Keratinocyte (primary cell): ENCODE measurements at regions not wholly inside any gene's neighbourhood (a gene's known extent, or its start where the extent isn't known, plus 50 kb on each side); places are given as distances from the start of the nearest gene placed in this dataset.

Experiments
- DNase-seq: peaks from one replicate; pipeline ENCODE4 v3.0.0-alpha.2; 2011; ENCODE audit warnings: low read depth, missing footprints, low spot score
- FAIRE-seq: peaks from 2 replicates; lab custom pipeline; 2011; peaks lifted over from hg19 to GRCh38; lab: Jason Lieb, UNC
- H2AFZ ChIP-seq: 2 replicates; pipeline ENCODE4 v1.6.0; 2012; ENCODE audit warnings: low read length, control low read depth, inconsistent platforms; ENCODE audit not compliant: control insufficient read depth
- H3K27ac ChIP-seq: 2 replicates; pipeline ENCODE4 v1.5.1; 2011; ENCODE audit warnings: low read length; ENCODE audit not compliant: control insufficient read depth, insufficient read depth
- H3K27me3 ChIP-seq: 3 replicates; pipeline ENCODE4 v1.6.0; 2011; ENCODE audit warnings: low read length; ENCODE audit not compliant: control insufficient read depth, insufficient read depth; ENCODE audit errors: extremely low read depth
- H3K36me3 ChIP-seq, 2 experiments: 2 replicates in 1 of 2; 3 replicates in 1 of 2; pipeline ENCODE4 v1.5.1; 2011; ENCODE audit warnings: low read length in 2 of 2, mild to moderate bottlenecking in 1 of 2; ENCODE audit not compliant: control insufficient read depth in 2 of 2, insufficient read depth in 2 of 2; ENCODE audit errors: extremely low read depth in 1 of 2
- H3K4me1 ChIP-seq: 3 replicates; pipeline ENCODE4 v1.5.1; 2011; ENCODE audit warnings: low read length; ENCODE audit not compliant: control insufficient read depth, insufficient read depth; ENCODE audit errors: extremely low read depth
- H3K4me2 ChIP-seq: 3 replicates; pipeline ENCODE4 v1.6.0; 2011; ENCODE audit warnings: low read depth, low read length; ENCODE audit not compliant: control insufficient read depth, insufficient read depth; ENCODE audit errors: extremely low read depth
- H3K4me3 ChIP-seq, 3 experiments: fragments of 200-600 bp in 1 of 3; sonication (generic) in 1 of 3; 2 replicates in 2 of 3; 3 replicates in 1 of 3; pipeline ENCODE4 v1.5.1; 2011 to 2016; ENCODE audit warnings: low read length in 3 of 3, mild to moderate bottlenecking in 3 of 3, control low read depth in 2 of 3, inconsistent platforms in 1 of 3, low read depth in 1 of 3, mixed read lengths in 1 of 3, mixed run types in 1 of 3, moderate library complexity in 1 of 3; ENCODE audit not compliant: control insufficient read depth in 2 of 3, insufficient read depth in 2 of 3; ENCODE audit errors: extremely low read depth in 1 of 3
- H3K79me2 ChIP-seq: 2 replicates; pipeline ENCODE4 v1.6.0; 2012; ENCODE audit warnings: low read length; ENCODE audit not compliant: control insufficient read depth, insufficient read depth
- H3K9ac ChIP-seq: 3 replicates; pipeline ENCODE4 v1.6.0; 2011; ENCODE audit warnings: low read length; ENCODE audit not compliant: control insufficient read depth, insufficient read depth; ENCODE audit errors: extremely low read depth
- H3K9me1 ChIP-seq: 3 replicates; pipeline ENCODE4 v1.6.0; 2011; ENCODE audit warnings: low read length; ENCODE audit not compliant: control insufficient read depth, insufficient read depth; ENCODE audit errors: extremely low read depth
- H3K9me3 ChIP-seq: 2 replicates; pipeline ENCODE4 v1.5.1; 2012; ENCODE audit warnings: low read depth, low read length; ENCODE audit not compliant: control insufficient read depth
- H4K20me1 ChIP-seq: 3 replicates; pipeline ENCODE4 v1.6.0; 2011; ENCODE audit warnings: low read length; ENCODE audit not compliant: control insufficient read depth, insufficient read depth; ENCODE audit errors: extremely low read depth
- CTCF ChIP-seq, 3 experiments: IDR thresholded peaks in 1 of 3; conservative IDR thresholded peaks in 1 of 3; optimal IDR thresholded peaks in 1 of 3; 2 replicates in 2 of 3; 3 replicates in 1 of 3; pipeline versions ENCODE3 to v1.5.1; 2011; ENCODE audit warnings: low read length in 3 of 3, mild to moderate bottlenecking in 3 of 3, moderate library complexity in 2 of 3, control low read depth in 1 of 3, inconsistent platforms in 1 of 3; ENCODE audit not compliant: insufficient read depth in 2 of 3; ENCODE audit errors: extremely low read depth in 1 of 3
- EZH2 ChIP-seq: IDR thresholded peaks from one replicate; pipeline ENCODE4 v1.6.1; 2012; ENCODE audit warnings: inconsistent platforms, mild to moderate bottlenecking, low read length, moderate library complexity
- dilution Hi-C: fragments of 300-500 bp; cut with MboI; formaldehyde crosslinking; loops from one replicate; pipeline ENCODE4 v1.7.0; 2020; ENCODE audit warnings: low sequenced_read_pairs; ENCODE audit not compliant: extremely low pct_ligation_motif_present

- no peak overlapping the region for H3K4me3 ChIP-seq
- H3K4me1 ChIP-seq, result peaks cover 8% of the 10 kb centered on the region
- FAIRE-seq (no peak), DNase-seq (no peak)
- dilution Hi-C loops, result no loop called here
- H2AFZ ChIP-seq, result no peak overlapping the region
- H3K9ac ChIP-seq, result no peak overlapping the region
- no peaks in the 10 kb centered on the region for H3K36me3 ChIP-seq
- H3K9me3 ChIP-seq, result no peaks in the 10 kb centered on the region
- H4K20me1 ChIP-seq, result no peaks in the 10 kb centered on the region
- H3K9me1 ChIP-seq, result no peaks in the 10 kb centered on the region
- no peaks in the 10 kb centered on the region for H3K79me2 ChIP-seq
- H3K27me3 ChIP-seq, result no peaks in the 10 kb centered on the region
- TF ChIP-seq EZH2 (no peak), CTCF (optimal IDR thresholded peaks at IDR 0.05 in 1 of 3, IDR thresholded peaks at IDR 0.05 in 1 of 3, conservative IDR thresholded peaks at IDR 0.05 in 1 of 3; ENCODE audit: extremely low read depth in 1 of 3, insufficient read depth in 2 of 3, low read length in 3 of 3) (no peak)
- H3K4me2 ChIP-seq, result no peak overlapping the region
- H3K27ac ChIP-seq, result no peak overlapping the region
These were observed 247.4 kb downstream of the SMARCA2 start for GRCh38 chr9:2262386-2263071.

- no peak overlapping the region for H3K9ac ChIP-seq
- no peaks in the 10 kb centered on the region for H3K9me3 ChIP-seq
- no peaks in the 10 kb centered on the region for H3K9me1 ChIP-seq
- no peak overlapping the region for H3K4me2 ChIP-seq
- FAIRE-seq (no peak), DNase-seq (no peak)
- H3K36me3 ChIP-seq, result no peaks in the 10 kb centered on the region
- TF ChIP-seq CTCF (optimal IDR thresholded peaks at IDR 0.05 in 1 of 3, IDR thresholded peaks at IDR 0.05 in 1 of 3, conservative IDR thresholded peaks at IDR 0.05 in 1 of 3; ENCODE audit: extremely low read depth in 1 of 3, insufficient read depth in 2 of 3, low read length in 3 of 3) (no peak), EZH2 (no peak)
- H3K27ac ChIP-seq, result no peak overlapping the region
- dilution Hi-C loops, result no loop called here
- no peaks in the 10 kb centered on the region for H3K27me3 ChIP-seq
- no peak overlapping the region for H3K4me3 ChIP-seq
- H2AFZ ChIP-seq, result no peak overlapping the region
- H3K4me1 ChIP-seq, result peaks cover 8% of the 10 kb centered on the region
- H4K20me1 ChIP-seq, result no peaks in the 10 kb centered on the region
- H3K79me2 ChIP-seq, result no peaks in the 10 kb centered on the region
These were observed 248.0 kb downstream of the SMARCA2 start for GRCh38 chr9:2263111-2263510.
